Testis (tissue), 2 donors: ENCODE measurements at regions not wholly inside any gene's neighbourhood (a gene's known extent, or its start where the extent isn't known, plus 50 kb on each side); places are given as distances from the start of the nearest gene placed in this dataset.

Source experiments
- DNase-seq: peaks from one replicate; pipeline ENCODE4 v3.0.0-alpha.2; 2019
- H3K27ac ChIP-seq, 2 donors: fragments of 200-600 bp; sonication (generic); one replicate each; pipeline ENCODE4 v1.5.1; 2019
- H3K27me3 ChIP-seq: fragments of 200-600 bp; sonication (generic); one replicate; pipeline ENCODE4 v1.5.1; 2019
- H3K36me3 ChIP-seq: fragments of 200-600 bp; sonication (generic); one replicate; pipeline ENCODE4 v1.5.1; 2017; ENCODE audit warnings: low read depth; ENCODE audit errors: missing control alignments
- H3K4me1 ChIP-seq: fragments of 200-600 bp; sonication (generic); one replicate; pipeline ENCODE4 v1.5.1; 2019
- H3K4me3 ChIP-seq, 2 donors: fragments of 200-600 bp; sonication (generic); one replicate each; pipeline ENCODE4 v1.5.1; 2017 to 2019
- H3K9me3 ChIP-seq: fragments of 200-600 bp; sonication (generic); one replicate; pipeline ENCODE4 v1.5.1; 2017
- POLR2A ChIP-seq: fragments of 450-650 bp; IDR thresholded peaks from one replicate; pipeline ENCODE4 v1.6.1; 2017; ENCODE audit warnings: antibody characterized with exemption, mild to moderate bottlenecking, moderate library complexity
- WGBS, 2 donors: methylation state at CpG; one replicate each; pipeline ENCODE4 v1.1.5; 2018; 5-methylcytosine and 5-hydroxymethylcytosine counted together
- intact Hi-C: fragments of 100-400 bp; cut with DNase I; formaldehyde crosslinking; loops from one replicate; pipeline ENCODE4 v1.15.1; 2023; ENCODE audit warnings: low total_unique reads
- TF ChIP-seq, protein P1 (sequence below), 3 experiments: fragments of 450-650 bp in 2 of 3; fragments of 200-600 bp in 1 of 3; sonication (generic) in 1 of 3; IDR thresholded peaks; one replicate each; pipeline ENCODE4 v1.5.1; 2016 to 2019; ENCODE audit warnings: antibody characterized with exemption in 3 of 3, mild to moderate bottlenecking in 2 of 3, moderate library complexity in 1 of 3

DNA sequence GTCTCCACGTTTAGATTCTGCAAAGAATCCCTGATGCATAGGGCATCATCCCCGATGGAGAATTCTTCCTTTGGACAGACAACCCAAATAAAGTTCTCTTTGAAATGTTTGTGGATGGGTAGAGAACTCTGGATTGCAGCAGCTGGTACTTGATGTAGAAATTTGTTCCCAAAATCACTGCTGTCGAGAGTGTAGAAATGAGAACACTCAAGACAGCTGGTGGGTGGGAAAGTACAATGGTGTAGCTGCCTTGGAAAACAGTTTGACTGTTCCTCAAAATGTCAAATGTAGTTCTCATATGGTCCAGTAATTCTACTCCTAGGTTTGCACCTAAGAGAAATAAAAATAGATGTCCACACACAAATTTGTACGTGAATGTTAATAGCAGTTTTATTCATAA lies 671.5 kb upstream of the TMEM132C start:
- DNase-seq = no peak
- H3K27me3 ChIP-seq = no peaks in the 10 kb centered on the region
- intact Hi-C loops = no loop called here
- H3K9me3 ChIP-seq = no peaks in the 10 kb centered on the region
- no peak overlapping the region for H3K27ac ChIP-seq
- no peaks in the 10 kb centered on the region for H3K36me3 ChIP-seq
- TF ChIP-seq POLR2A = no peak
- TF ChIP-seq, protein P1, sequence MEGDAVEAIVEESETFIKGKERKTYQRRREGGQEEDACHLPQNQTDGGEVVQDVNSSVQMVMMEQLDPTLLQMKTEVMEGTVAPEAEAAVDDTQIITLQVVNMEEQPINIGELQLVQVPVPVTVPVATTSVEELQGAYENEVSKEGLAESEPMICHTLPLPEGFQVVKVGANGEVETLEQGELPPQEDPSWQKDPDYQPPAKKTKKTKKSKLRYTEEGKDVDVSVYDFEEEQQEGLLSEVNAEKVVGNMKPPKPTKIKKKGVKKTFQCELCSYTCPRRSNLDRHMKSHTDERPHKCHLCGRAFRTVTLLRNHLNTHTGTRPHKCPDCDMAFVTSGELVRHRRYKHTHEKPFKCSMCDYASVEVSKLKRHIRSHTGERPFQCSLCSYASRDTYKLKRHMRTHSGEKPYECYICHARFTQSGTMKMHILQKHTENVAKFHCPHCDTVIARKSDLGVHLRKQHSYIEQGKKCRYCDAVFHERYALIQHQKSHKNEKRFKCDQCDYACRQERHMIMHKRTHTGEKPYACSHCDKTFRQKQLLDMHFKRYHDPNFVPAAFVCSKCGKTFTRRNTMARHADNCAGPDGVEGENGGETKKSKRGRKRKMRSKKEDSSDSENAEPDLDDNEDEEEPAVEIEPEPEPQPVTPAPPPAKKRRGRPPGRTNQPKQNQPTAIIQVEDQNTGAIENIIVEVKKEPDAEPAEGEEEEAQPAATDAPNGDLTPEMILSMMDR (IDR thresholded peaks at IDR 0.05) = no peak
- WGBS, 2 donors = 86 to 91% methylated on average over 4 of the region's 4 CpGs
- no peak overlapping the region for H3K4me3 ChIP-seq
- H3K4me1 ChIP-seq = no peaks in the 10 kb centered on the region

DNA sequence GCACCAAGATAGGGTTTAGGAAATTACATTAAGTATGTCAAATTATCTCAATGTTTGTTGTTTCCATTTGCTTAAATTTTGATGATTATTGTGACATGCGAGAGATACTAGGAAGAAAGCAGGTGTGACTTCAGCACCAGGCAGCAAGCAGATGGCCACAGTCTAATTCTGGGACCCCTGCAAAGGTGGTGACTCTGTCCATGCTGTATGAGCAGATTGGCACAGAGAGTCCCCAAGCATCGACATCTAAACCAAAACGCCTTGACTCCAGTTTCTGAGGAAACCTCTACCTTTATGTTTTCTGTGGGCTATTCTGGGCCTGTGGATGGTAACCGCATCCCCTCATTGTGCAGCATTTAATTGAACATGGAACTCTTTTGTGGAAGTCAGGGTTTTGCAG lies 670.1 kb upstream of the TMEM132C start:
- intact Hi-C loops = no loop called here
- 92 to 95% methylated on average over 4 of the region's 4 CpGs for WGBS, 2 donors
- no peak for DNase-seq
- Histone ChIP-seq H3K4me3 (no peak overlapping the region), H3K27ac (no peak overlapping the region), H3K4me1 (no peaks in the 10 kb centered on the region), H3K36me3 (no peaks in the 10 kb centered on the region), H3K9me3 (no peaks in the 10 kb centered on the region), H3K27me3 (no peaks in the 10 kb centered on the region)
- no peak for TF ChIP-seq POLR2A
- TF ChIP-seq, protein P1 (IDR thresholded peaks at IDR 0.05) = no peak

DNA sequence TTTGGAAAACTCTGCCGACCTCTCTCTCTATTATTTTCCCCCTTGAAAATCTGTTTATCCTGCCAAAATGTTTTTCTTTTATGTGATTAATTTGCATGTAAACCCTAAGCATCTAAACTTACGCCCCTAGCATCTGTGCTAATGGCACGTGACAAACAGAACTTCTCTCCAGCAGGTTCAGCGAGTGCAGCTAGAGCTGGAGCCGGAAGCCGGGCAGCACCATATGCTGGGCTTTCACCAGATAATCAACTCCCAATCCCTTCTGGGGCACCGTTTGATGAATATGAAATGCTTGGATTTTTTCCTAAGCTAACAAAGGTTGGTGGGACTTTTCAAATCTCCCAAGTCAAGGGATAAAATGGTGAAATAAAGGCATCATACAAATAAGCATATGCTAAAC lies 667.5 kb upstream of the TMEM132C start:
- DNase-seq = no peak
- H3K9me3 ChIP-seq = no peaks in the 10 kb centered on the region
- no peak for TF ChIP-seq POLR2A
- TF ChIP-seq, protein P1 (IDR thresholded peaks at IDR 0.05) = no peak
- no peak overlapping the region for H3K27ac ChIP-seq
- H3K4me3 ChIP-seq = no peak overlapping the region
- H3K27me3 ChIP-seq = no peaks in the 10 kb centered on the region
- H3K36me3 ChIP-seq = no peaks in the 10 kb centered on the region
- 73 to 88% methylated on average over 7 of the region's 7 CpGs for WGBS, 2 donors
- no peaks in the 10 kb centered on the region for H3K4me1 ChIP-seq
- intact Hi-C loops = no loop called here

DNA sequence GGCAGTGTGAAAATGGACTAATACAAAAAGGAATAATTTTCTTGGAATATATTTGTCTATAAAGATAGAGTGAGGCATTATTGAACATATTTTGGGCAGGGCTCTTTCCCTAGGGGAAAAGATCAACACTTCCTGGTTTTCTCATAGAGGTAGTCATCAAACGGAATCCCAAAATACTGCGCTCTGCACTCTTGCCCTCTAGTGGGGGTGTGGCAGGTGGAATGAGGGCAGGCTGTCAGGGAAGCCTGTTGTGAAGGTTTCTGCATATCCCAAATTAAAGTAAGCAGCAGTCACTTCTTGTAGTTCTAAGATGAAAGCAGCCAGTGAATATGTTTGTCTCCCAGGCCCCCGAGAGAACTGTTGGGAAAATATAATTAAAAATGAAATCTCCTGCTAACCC lies 666.8 kb upstream of the TMEM132C start:
- Histone ChIP-seq H3K9me3 (no peaks in the 10 kb centered on the region), H3K36me3 (no peaks in the 10 kb centered on the region), H3K27me3 (no peaks in the 10 kb centered on the region), H3K4me1 (no peaks in the 10 kb centered on the region), H3K4me3 (no peak overlapping the region), H3K27ac (no peak overlapping the region)
- TF ChIP-seq, protein P1 (IDR thresholded peaks at IDR 0.05) = no peak
- TF ChIP-seq POLR2A = no peak
- 58 to 73% methylated on average over 3 of the region's 3 CpGs for WGBS, 2 donors
- intact Hi-C loops = no loop called here
- no peak for DNase-seq

DNA sequence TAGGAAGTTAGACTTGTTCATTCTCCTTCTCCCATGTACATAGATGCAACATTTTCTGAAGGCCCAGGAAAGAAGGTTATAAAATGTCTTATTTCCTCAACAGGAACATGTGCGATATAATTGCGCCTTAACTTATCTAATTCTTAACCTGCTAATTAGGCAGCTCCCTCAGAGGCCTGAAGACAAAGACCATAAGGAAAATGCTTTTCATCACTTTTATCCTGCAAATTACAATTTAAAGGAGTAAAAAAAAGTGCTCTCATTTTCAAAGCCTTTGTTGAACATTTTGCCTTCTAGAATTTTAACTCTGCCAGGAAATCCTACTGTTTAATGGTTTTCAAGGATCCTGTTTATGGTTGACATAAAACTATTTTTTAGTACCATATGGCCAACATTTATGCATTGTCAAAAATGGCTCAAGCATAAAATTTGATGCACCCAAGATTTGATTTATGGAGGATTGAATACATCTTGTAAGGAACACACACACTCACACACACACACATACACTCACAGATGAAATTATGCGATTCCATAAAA lies 660.4 kb upstream of the TMEM132C start:
- H3K4me1 ChIP-seq = no peaks in the 10 kb centered on the region
- H3K27ac ChIP-seq = no peak overlapping the region
- intact Hi-C loops = no loop called here
- no peaks in the 10 kb centered on the region for H3K9me3 ChIP-seq
- H3K4me3 ChIP-seq = no peak overlapping the region
- H3K36me3 ChIP-seq = no peaks in the 10 kb centered on the region
- 86 to 88% methylated on average over 3 of the region's 3 CpGs for WGBS, 2 donors
- no peaks in the 10 kb centered on the region for H3K27me3 ChIP-seq
- no peak for TF ChIP-seq POLR2A
- TF ChIP-seq, protein P1 (IDR thresholded peaks at IDR 0.05) = no peak
- no peak for DNase-seq
